ENCODE measurements at regions not wholly inside any gene's neighbourhood (a gene's known extent, or its start where the extent isn't known, plus 50 kb on each side); places are given as distances from the start of the nearest gene placed in this dataset.

DNA sequence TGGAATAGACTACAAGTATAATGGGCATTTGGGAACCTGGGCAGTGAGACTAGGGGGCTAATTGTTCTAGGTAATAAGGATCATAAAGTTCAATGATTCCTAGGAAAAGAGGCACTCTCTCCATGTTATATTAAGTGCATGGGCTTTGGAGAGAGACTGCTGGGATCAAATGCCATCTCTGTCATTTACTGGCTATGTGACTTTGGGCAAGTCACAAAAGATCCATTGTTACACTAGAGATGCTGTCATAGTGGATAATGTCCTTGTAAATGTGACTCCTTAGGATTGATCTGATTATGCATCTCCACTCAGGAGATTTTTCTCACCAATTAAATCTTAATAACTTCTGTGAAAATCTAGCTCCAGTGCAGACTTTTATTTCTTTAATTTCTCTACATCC lies 156.3 kb upstream of the CACNA2D1 start:
- no peak for TF ChIP-seq EZH2 (IDR thresholded peaks at IDR 0.05; ENCODE audit: borderline replicate concordance, insufficient read depth, low read length, poor library complexity, severe bottlenecking)
- TF ChIP-seq, protein P1, sequence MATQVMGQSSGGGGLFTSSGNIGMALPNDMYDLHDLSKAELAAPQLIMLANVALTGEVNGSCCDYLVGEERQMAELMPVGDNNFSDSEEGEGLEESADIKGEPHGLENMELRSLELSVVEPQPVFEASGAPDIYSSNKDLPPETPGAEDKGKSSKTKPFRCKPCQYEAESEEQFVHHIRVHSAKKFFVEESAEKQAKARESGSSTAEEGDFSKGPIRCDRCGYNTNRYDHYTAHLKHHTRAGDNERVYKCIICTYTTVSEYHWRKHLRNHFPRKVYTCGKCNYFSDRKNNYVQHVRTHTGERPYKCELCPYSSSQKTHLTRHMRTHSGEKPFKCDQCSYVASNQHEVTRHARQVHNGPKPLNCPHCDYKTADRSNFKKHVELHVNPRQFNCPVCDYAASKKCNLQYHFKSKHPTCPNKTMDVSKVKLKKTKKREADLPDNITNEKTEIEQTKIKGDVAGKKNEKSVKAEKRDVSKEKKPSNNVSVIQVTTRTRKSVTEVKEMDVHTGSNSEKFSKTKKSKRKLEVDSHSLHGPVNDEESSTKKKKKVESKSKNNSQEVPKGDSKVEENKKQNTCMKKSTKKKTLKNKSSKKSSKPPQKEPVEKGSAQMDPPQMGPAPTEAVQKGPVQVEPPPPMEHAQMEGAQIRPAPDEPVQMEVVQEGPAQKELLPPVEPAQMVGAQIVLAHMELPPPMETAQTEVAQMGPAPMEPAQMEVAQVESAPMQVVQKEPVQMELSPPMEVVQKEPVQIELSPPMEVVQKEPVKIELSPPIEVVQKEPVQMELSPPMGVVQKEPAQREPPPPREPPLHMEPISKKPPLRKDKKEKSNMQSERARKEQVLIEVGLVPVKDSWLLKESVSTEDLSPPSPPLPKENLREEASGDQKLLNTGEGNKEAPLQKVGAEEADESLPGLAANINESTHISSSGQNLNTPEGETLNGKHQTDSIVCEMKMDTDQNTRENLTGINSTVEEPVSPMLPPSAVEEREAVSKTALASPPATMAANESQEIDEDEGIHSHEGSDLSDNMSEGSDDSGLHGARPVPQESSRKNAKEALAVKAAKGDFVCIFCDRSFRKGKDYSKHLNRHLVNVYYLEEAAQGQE (IDR thresholded peaks at IDR 0.05; ENCODE audit: borderline replicate concordance) = no peak
- TF ChIP-seq, protein P2, sequence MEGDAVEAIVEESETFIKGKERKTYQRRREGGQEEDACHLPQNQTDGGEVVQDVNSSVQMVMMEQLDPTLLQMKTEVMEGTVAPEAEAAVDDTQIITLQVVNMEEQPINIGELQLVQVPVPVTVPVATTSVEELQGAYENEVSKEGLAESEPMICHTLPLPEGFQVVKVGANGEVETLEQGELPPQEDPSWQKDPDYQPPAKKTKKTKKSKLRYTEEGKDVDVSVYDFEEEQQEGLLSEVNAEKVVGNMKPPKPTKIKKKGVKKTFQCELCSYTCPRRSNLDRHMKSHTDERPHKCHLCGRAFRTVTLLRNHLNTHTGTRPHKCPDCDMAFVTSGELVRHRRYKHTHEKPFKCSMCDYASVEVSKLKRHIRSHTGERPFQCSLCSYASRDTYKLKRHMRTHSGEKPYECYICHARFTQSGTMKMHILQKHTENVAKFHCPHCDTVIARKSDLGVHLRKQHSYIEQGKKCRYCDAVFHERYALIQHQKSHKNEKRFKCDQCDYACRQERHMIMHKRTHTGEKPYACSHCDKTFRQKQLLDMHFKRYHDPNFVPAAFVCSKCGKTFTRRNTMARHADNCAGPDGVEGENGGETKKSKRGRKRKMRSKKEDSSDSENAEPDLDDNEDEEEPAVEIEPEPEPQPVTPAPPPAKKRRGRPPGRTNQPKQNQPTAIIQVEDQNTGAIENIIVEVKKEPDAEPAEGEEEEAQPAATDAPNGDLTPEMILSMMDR (IDR thresholded peaks at IDR 0.05; ENCODE audit: poor library complexity, severe bottlenecking) = no peak
- TF ChIP-seq TAF1 (IDR thresholded peaks at IDR 0.05; ENCODE audit: low read depth) = no peak

Data from neural cell (in vitro differentiated cells).